Stomach (tissue), 4 donors: ENCODE measurements at regions not wholly inside any gene's neighbourhood (a gene's known extent, or its start where the extent isn't known, plus 50 kb on each side); places are given as distances from the start of the nearest gene placed in this dataset.

Experiments used
- EP300 ChIP-seq: sonication (generic); formaldehyde crosslinking; IDR thresholded peaks from one replicate; pipeline ENCODE4 v1.6.1; 2017; ENCODE audit warnings: antibody characterized with exemption
- TF ChIP-seq, protein P1 (sequence below), 7 experiments: fragments of 450-650 bp in 4 of 7; fragments of 200-600 bp in 3 of 7; sonication (generic) in 3 of 7; IDR thresholded peaks; one replicate each; pipeline ENCODE4 v1.5.1; 2016 to 2019; ENCODE audit warnings: antibody characterized with exemption in 7 of 7, control low read depth in 2 of 7, mild to moderate bottlenecking in 1 of 7

DNA sequence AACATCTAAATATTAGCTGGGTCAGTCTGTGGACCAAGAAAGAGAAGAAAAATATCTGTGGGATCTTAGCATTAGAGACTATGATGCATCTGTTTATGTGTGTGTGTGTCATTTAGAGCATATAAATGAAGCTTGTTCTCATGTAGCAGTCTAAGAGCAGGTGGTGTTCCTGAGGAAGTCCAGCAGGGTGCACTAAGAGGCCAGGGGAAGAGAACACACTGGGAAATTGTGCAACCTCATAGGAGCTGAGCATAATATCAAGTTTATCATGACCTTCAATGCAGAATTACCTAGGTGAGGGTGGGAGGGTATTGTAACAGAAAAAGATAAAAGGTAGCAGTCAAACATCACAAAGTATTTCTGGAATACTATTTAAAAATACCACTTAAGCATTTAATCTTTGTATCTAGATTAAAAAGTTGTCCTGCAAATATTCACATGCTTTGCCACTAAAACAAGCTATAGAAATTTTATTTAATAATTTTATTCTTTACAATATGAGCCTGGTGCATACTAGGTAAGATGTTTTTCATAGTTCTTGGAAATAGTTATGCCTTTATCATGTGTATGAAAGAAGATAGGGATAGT lies 80.5 kb downstream of the SMPDL3A start:
- TF ChIP-seq, protein P1, sequence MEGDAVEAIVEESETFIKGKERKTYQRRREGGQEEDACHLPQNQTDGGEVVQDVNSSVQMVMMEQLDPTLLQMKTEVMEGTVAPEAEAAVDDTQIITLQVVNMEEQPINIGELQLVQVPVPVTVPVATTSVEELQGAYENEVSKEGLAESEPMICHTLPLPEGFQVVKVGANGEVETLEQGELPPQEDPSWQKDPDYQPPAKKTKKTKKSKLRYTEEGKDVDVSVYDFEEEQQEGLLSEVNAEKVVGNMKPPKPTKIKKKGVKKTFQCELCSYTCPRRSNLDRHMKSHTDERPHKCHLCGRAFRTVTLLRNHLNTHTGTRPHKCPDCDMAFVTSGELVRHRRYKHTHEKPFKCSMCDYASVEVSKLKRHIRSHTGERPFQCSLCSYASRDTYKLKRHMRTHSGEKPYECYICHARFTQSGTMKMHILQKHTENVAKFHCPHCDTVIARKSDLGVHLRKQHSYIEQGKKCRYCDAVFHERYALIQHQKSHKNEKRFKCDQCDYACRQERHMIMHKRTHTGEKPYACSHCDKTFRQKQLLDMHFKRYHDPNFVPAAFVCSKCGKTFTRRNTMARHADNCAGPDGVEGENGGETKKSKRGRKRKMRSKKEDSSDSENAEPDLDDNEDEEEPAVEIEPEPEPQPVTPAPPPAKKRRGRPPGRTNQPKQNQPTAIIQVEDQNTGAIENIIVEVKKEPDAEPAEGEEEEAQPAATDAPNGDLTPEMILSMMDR (IDR thresholded peaks at IDR 0.05) = peak in 5 of 7 experiments; percentile 27 to 80 (median 57)
- no peak for TF ChIP-seq EP300
